ENCODE measurements at regions not wholly inside any gene's neighbourhood (a gene's known extent, or its start where the extent isn't known, plus 50 kb on each side); places are given as distances from the start of the nearest gene placed in this dataset.

GRCh38 chr10:120641695-120642094, 184.7 kb downstream of the PLPP4 start:
- DNase-seq (ENCODE audit: extremely low read depth, low read depth) = no peak
- no peak for TF ChIP-seq CTCF (IDR thresholded peaks at IDR 0.05; ENCODE audit: low read depth, low read length, missing control alignments)
- no peak overlapping the region for H3K4me3 ChIP-seq (replicated peaks; ENCODE audit: low read depth, low read length)

- TF ChIP-seq CTCF (IDR thresholded peaks at IDR 0.05; ENCODE audit: low read depth, low read length, missing control alignments) = no peak
- DNase-seq (ENCODE audit: extremely low read depth, low read depth) = no peak
- no peak overlapping the region for H3K4me3 ChIP-seq (replicated peaks; ENCODE audit: low read depth, low read length)
Measured at GRCh38 chr10:120643351-120643750, 186.3 kb downstream of the PLPP4 start.

GRCh38 chr10:120644556-120645410, 187.8 kb downstream of the PLPP4 start:
- no peak for TF ChIP-seq CTCF (IDR thresholded peaks at IDR 0.05; ENCODE audit: low read depth, low read length, missing control alignments)
- no peak for DNase-seq (ENCODE audit: extremely low read depth, low read depth)
- H3K4me3 ChIP-seq (replicated peaks; ENCODE audit: low read depth, low read length) = no peak overlapping the region

GRCh38 chr10:120646159-120646732, 189.2 kb downstream of the PLPP4 start:
- DNase-seq (ENCODE audit: extremely low read depth, low read depth) = no peak
- no peak for TF ChIP-seq CTCF (IDR thresholded peaks at IDR 0.05; ENCODE audit: low read depth, low read length, missing control alignments)
- H3K4me3 ChIP-seq (replicated peaks; ENCODE audit: low read depth, low read length) = no peak overlapping the region

- DNase-seq (ENCODE audit: extremely low read depth, low read depth) = no peak
- TF ChIP-seq CTCF (IDR thresholded peaks at IDR 0.05; ENCODE audit: low read depth, low read length, missing control alignments) = no peak
- no peak overlapping the region for H3K4me3 ChIP-seq (replicated peaks; ENCODE audit: low read depth, low read length)
Measured at GRCh38 chr10:120646738-120647456, 189.9 kb downstream of the PLPP4 start.

GRCh38 chr10:120650705-120651399, 193.8 kb downstream of the PLPP4 start:
- TF ChIP-seq CTCF (IDR thresholded peaks at IDR 0.05; ENCODE audit: low read depth, low read length, missing control alignments) = no peak
- no peak for DNase-seq (ENCODE audit: extremely low read depth, low read depth)
- H3K4me3 ChIP-seq (replicated peaks; ENCODE audit: low read depth, low read length) = no peak overlapping the region

Measured in HFF-Myc (cell line).